COLO668 (cell line): ENCODE measurements at regions not wholly inside any gene's neighbourhood (a gene's known extent, or its start where the extent isn't known, plus 50 kb on each side); places are given as distances from the start of the nearest gene placed in this dataset.
"Not testable (repeated sequence)": the region's sequence is repeated elsewhere in the genome, so short reads cannot be mapped to it uniquely, and the experiment has no call there.

Source experiments
- DNase-seq: peaks from one replicate; lab custom pipeline; 2025; ENCODE audit not compliant: unreplicated experiment; lab: John Stamatoyannopoulos, UW

DNA sequence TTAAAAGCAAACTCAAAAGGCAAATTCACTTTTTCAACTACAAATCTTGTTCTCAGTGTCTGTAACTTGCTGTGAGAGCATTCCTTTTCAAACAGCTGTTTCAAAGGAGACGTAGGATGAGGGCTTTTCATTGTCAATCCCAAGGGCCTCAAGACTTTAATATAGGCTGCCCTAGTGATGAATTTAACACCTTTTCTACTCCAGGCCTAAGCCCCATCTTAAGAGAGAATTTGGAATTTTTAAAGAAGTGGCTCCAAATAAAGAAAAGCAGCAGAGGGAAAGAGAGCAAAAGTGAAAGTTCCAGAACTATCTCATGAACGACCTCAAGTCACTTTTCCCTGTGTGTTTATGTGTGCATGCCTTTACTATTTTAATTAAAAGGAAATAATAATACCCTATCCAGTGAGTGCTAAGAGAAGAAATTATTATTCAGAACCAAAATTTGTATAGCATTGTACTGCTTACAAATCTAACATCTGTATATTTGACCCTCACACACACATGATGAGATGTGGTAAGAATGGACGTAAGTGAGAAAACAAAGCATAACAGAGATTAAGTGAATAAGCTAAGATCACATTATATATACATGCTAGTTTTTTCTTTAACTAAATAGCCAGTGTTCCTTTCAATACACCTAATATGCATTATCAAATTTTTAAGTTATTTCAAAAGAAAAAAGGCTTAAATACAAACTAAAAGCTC, 196.4 kb downstream of the VGLL3 start:
- DNase-seq = no peak

DNA sequence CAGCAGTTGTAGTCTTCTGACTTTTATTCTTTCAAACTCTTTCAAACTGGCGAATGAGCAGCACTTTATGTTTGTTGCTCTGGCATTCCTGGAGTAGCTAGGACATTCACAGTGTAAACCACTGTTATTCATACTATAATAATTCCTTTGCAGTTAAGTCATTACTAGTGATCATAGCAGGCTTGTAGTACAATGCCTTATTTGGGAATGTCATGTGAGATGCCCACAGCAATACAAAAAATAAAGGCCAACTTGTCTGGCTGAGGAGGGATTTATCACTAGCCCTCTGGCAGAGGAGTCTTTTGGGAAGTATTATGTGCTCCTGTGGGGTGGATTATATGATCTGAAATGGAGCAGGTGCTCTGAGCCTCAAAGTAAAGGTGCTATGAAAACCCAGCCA, 197.2 kb downstream of the VGLL3 start:
- no peak for DNase-seq

DNA sequence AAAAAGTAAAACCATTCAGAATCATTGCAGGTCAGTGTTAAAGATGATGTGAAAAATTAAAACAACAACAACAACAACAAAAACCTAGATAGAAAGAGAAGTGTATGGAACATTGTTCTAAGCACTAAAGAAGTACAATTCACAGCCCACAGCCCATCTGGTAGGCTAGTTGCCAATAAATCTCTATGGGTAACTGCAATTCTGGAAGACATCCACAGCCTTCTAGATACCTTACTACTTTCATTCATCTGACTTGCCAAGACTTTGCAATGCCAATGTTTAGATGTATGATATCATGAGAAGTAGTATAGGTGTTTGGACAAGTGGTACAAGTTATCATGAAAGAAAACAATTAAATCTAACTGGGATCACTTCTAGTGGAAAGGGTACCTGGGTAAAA, 198.6 kb downstream of the VGLL3 start:
- no peak for DNase-seq

DNA sequence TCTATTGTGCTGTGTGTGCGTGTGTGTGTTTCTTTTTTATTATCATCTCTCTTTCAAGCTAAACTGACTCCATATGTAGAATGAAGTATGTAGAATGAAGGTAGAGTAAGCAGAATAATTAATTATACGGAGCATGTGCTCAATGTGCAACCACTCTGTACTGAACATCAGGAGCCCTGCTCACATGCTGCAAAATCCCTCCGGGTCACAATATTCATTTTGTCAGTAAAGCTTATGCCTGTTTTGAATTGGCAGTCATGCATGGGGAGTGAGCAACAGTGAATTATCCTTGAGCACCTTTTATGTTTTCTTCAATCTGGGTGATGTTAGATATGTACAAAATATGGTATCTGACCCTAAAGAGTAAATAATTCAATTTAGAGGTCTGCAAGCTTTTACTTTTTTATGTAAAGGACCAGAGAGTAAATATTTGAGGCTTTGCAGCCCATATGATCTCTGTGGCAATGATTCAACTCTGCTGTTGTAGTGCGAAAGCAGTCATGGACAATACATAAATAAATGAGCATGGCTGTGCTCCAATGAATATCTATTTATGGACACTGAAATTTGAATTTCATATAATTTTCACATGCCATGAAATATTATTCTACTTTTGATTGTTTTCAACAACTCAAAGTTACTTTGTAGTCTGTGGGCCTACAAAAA, 199.9 kb downstream of the VGLL3 start:
- DNase-seq = no peak

DNA sequence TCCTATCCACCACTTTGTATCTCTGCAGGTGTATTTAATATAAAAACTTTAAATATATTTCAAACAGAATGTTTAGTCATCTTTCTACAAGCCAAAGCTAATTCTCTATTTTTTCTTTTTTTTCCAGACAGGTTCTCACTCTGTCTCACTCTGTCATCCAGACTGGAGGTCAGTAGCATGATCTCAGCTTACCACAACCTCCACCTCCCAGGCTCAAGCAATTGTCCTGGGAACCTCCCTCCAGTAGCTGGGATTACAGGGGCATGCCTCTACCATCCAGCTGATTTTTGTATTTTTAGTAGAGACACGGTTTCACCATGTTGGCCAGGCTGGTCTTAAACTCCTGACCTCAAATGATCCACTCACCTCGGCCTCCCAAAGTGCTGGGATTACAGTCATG, 202.6 kb downstream of the VGLL3 start:
- no peak for DNase-seq

DNA sequence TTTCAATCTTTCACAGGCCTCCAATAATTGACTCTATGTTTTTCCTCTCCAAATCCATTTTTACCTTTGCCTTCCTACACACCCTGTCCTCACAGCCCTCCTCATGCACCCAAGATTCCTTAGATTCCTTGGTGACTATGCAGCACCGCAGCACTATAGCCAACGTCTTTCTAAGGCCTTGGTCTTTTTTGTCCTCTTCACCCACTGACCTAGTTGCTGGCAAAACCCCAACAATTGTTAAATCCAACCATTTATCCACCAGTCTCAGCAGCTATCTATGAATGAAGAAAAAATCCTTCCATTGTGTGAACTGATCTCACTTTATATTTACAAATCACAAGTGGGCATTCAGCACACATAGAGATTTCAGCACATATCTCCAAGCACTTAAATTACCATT, 203.9 kb downstream of the VGLL3 start:
- DNase-seq = no peak

DNA sequence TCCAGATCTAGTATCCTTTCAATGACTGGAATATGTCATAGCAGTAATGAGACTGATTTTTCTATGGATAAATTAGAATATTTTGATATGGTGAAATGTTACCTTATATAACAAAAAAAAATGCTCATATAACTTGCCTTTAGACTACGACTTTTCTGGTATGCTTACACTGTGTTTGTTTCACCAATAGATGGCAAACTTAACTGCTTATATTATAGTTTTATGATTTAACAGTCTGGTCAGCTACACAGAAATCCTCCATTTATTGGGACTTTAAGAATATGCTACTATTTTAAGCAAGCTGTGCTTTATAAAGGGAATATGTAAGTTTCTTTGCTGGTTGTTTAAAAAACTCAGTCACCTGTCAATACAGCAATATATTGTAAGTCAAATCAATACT, 205.6 kb downstream of the VGLL3 start:
- DNase-seq = no peak

DNA sequence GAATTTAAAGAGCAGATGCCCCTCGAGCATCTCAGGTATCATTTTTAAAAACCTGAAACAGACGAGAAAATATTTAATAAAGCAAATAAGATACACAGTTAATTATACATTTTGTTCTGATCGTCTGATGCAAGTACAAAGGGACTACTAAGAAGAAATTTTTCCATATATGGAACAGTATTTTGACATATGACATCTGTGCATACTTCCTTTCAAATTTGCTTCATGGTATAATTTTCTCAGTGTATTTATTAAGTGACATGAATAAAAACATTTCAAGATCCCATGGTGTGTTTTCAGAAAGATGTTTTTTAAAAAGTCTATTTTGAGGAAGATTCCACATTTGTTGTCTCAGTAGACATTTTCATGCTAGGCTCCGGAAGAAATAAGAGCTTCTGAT, 208.1 kb downstream of the VGLL3 start:
- no peak for DNase-seq

DNA sequence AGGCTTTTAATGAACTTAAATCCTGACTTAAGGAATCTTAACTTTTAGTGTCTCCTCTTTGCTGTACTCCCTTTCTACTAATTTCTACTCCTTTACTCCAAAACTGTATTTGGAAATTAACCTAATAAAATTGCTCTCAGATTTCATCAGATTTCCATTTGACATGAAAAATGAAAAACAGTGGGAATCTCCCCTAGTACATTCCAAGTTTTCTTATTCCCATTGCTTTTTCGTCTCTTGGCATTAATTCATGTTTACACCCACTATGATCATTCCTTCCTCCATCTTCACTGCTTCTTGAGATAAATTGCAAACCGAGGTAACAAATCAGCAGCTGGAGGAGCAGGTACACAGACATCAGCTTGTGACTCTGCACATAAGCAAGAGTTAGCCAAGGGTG, 208.7 kb downstream of the VGLL3 start:
- no peak for DNase-seq

DNA sequence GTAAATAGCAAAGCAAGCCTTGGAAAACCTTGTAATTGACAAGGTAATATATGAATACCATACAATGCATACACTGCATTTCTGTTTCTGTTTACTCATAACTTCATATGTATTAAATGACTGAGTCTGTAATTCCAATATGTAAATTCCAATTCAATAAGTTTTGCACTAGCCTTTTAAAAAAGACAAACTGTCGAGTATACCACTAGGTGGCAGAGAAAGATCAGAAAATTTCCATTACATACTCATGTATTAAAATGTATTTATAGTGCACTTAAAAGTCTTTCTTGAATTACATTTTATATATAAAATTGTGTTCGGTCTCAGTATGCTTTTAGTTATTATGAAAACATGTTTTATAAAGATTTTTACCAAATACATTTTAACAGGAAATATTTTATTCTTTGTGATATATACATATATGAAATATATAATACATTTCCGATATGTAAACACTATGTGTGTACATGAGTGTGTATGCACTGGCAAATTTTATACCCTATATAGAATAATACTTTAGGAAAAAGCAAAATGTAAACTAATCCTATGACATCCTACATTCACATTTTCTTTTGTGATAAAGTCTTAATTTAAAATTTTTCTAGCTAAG, 216.8 kb downstream of the VGLL3 start:
- DNase-seq = no peak

DNA sequence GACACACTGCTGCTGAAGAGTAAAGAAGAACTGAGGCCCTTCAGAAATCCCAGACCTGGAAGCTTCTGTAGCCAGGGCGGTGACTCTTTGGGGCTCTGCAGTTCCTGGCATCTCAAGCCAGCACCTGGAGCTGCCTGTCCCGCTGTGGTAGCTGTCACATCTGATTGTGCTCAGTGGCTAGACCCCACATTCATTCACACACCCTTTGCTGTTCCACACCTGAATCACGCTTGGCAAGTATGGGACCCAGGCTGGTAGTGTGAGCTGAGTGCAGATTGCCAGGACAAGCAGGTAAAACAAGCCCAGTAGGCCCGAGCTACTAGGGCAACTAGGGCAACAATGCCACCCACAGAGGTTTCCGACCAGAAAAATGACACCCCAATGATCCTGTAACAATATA, 218.2 kb downstream of the VGLL3 start:
- no peak for DNase-seq

DNA sequence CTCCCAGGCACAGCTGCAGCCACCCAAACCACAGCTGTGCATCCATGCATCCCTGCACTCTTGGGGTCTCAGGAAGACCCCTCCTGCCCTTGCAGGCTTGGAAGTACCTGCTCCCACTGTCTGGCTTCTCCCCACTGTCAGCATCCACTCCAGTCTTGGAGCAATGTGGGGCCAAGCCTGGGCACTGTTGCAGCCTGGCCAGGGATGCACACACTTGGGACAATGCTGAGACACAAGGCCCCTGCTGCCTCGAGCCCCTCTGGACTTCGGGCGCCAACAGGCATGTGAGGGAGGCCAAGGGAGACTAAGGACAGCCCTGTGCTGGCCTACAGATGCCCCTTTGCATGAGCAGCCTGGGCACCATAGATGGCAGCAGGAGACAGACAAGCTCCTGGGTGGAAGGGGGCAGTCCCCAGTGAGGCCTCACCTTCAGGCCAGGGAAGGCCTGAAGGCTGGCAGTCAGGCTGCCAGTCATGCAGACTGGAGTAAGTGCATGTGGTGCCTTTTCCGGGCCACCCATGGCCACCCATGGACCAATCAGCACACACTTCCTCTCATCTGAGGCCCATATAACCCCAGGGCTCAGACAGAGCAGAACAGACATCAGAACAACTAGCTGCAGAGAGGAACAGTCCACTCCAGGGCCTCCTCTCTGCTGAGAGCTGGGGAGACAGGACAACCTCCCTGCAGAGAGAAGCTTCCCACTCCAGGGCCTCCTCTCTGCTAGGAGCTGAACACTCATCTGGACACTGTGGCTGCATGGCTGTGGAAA, 219.0 kb downstream of the VGLL3 start:
- no peak for DNase-seq

DNA sequence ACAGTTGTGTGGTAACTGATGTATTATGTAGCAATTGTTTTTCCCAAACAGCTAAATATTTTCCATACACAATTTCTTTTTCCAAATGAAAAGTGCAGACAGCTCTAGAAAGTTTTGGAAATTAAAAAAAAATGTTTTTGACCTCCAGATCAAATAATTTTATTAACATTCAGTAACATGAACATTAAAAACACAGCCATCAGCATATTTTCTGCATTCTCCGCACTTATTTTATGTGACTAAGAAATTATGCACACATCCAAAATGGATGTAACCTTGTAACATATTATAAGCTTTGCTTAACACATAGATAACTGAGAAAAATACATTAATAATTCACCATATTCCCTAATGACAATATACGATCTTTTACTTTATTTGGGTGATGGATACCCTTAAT, 224.6 kb downstream of the VGLL3 start:
- DNase-seq = no peak

DNA sequence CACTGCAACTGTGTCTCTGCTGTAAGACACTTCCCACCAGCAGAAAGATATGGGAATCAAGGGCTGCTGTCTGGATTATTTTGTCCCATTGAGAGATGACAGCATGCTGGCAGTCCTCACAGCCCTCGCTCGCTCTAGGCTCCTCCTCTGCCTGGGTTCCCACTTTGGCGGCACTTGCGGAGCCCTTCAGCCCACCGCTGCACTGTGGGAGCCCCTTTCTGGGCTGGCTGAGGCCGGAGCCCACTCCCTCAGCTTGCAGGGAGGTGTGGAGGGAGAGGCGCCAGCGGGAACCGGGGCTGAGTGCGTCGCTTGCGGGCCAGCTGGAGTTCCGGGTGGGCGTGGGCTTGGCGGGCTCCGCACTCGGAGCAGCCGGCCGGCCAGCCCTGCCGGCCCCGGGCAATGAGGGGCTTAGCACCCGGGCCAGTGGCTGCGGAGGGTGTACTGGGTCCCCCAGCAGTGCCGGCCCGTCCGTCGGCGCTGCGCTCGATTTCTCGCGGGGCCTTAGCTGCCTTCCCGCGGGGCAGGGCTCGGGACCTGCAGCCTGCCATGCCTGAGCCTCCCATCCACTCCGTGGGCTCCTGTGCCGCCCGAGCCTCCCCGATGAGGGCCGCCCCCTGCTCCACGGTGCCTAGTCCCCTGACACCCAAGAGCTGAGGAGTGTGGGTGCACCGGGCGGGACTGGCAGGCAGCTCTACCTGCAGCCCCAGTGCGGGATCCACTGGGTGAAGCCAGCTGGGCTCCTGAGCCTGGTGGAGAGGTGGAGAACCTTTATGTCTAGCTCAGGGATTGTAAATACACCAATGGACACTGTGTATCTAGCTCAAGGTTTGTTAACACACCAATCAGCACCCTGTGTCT, 233.4 kb downstream of the VGLL3 start:
- not testable (repeated sequence) for DNase-seq

DNA sequence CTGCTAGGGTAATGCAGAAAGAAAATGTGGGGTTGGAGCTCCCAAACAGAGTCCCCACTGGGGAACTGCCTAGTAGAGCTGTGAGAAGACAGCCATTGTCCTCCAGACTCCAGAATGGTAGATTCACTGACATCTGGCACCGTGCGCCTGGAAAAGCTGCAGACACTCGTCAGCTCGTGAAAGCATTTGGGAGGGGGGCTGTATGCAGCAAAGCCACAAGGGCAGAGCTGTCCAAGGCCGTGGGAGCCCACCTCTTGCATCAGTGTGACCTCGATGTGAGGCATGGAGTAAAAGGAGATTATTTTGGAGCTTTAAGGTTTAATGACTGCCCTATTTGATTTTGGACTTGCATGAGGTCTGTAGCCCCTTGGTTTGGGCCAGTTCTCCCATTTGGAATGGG, 242.9 kb downstream of the VGLL3 start:
- no peak for DNase-seq

DNA sequence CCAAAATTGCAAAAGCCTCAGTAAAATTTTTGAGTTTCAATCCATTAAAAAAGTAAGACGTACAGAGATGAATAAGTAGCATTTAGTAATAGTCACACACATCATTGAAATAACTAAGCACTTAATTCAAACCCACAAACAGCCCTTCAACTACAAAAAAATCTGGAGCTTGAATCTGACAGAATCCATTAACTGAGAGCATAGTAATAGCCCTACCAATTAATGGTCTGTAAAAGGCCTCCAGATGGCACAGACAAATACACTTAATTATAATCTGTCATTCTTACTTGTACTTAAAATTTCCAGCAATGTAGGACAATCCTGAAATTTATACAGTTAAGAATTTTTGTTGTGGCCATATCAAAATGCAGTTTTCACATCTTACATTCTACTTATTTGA, 246.9 kb downstream of the VGLL3 start:
- DNase-seq = no peak

DNA sequence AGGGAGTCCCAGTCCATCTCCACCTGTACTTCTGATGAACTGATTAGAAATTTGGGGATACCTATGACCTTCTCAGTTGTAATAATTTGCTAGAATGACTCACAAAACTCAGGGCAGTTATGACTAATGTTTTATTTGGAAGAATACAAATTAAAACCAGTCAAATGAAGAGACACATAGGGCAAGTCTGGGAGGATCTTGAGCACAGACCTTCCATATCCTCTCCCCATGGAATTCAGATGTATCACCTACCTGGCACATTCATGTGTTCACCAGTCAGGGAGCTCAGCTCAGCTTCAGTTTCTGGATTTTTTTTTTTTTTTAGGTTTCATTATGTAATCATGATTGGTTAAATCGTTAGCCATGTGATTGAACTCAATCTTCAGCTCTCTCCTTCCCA, 247.7 kb downstream of the VGLL3 start:
- no peak for DNase-seq

DNA sequence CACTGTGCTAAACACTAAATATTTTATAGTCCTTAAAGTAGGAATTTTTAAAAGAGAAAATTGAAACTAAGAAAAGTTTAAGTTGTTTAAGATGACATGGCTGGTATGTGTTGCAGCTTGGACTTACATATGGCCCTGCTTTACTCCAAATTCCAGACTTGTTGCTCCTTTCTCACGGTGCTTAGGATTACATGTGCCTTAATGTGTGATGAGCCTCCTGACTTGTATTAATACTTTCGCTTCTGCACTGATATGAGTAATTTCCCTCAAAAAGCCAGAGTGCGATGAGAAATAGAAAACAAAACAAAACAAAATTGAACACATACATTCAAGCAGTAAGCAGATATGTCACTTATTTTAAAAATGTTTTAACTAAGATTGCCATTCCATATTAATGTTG, 250.2 kb downstream of the VGLL3 start:
- DNase-seq = no peak

DNA sequence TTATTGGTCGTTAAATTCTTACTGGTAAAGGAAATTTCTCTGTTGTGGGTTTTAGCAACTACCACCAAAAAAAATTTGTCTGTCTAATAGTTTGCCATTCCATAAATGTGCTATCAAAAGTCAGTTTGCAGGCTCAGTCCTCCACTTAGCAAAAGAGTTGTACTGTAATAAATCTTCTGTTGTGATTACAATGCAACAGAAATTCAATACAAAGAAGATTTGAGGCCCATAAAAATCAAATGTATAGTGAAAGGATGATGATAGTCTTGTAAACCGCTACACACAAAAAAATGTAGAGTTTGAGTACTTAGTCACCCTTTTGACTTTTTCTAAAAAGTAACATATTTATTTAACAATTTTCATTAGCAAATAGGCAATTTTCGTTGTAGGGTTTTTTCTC, 251.7 kb downstream of the VGLL3 start:
- DNase-seq = no peak

DNA sequence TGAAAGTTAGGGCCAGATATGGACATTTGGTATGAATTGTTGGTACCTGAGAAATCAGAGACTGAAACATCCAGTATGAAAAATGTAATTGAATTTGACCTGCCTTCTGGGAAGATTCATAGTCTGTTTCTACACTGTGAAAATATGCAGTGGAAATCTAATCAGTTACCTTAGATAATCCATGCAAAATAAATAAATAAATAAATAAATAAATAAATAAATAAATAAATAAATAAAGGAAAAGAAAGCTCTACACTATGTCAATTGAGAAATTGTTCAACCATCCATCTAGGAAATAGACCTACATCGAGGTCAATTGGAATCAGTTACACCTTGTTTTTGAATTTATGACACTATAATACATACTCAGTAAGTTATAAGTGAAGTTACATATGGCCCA, 252.3 kb downstream of the VGLL3 start:
- DNase-seq = no peak

DNA sequence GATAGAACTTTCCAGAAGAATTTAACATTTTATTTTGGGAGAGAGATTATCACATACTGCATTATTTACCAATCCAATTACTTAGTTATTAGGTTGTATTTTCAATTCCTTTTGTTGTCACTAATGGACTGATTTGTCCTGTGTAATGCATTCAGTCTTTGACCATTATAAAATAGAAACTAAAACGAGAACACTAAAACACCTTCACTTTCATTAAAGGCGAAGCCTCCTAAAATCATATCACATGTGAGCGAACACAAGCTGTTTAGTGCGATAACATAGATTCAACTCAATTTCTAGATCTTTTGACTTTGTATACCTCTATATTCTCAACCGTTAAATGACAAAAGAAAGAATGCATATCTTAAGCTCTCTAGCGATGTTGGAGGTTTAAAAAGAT, 253.4 kb downstream of the VGLL3 start:
- DNase-seq = no peak
